H1 (cell line): ENCODE measurements at regions not wholly inside any gene's neighbourhood (a gene's known extent, or its start where the extent isn't known, plus 50 kb on each side); places are given as distances from the start of the nearest gene placed in this dataset.

ENCODE experiments used
- CBX5 ChIP-seq: fragments of 300-800, 300-1000 bp; sonication (generic); IDR thresholded peaks from 2 replicates; pipeline ENCODE4 v1.7.1; 2016; ENCODE audit warnings: antibody characterized with exemption, low read length, low read depth
- EP300 ChIP-seq, 2 experiments: IDR thresholded peaks; 1 replicate in 1 of 2; 2 replicates in 1 of 2; pipeline ENCODE4 v1.6.1; 2011 to 2012; ENCODE audit warnings: low read depth in 2 of 2, low read length in 2 of 2, mild to moderate bottlenecking in 2 of 2, borderline replicate concordance in 1 of 2, inconsistent platforms in 1 of 2, moderate library complexity in 1 of 2
- GTF2F1 ChIP-seq: IDR thresholded peaks from 2 replicates; pipeline ENCODE4 v1.6.1; 2012; ENCODE audit warnings: low read depth, low read length, improper control_type of control experiment, borderline replicate concordance
- JUND ChIP-seq: IDR thresholded peaks from 2 replicates; pipeline ENCODE4 v1.6.1; 2011; ENCODE audit warnings: mild to moderate bottlenecking, improper control_type of control experiment, low read length
- MAFK ChIP-seq: IDR thresholded peaks from 2 replicates; pipeline ENCODE4 v1.6.1; 2012; ENCODE audit warnings: low read depth, mild to moderate bottlenecking, improper control_type of control experiment, low read length
- SIX5 ChIP-seq: IDR thresholded peaks from 2 replicates; pipeline ENCODE4 v1.6.1; 2011; ENCODE audit warnings: mild to moderate bottlenecking, low read depth, low read length
- SP2 ChIP-seq: IDR thresholded peaks from 2 replicates; pipeline ENCODE4 v1.6.1; 2012; ENCODE audit warnings: mild to moderate bottlenecking, low read length, inconsistent platforms
- TF ChIP-seq, protein P1 (sequence below): fragments of 300-600 bp; sonication (generic); IDR thresholded peaks from 2 replicates; pipeline ENCODE4 v1.7.1; 2012; ENCODE audit warnings: low read length, moderate library complexity, mild to moderate bottlenecking, inconsistent platforms; ENCODE audit not compliant: insufficient replicate concordance
- TF ChIP-seq, protein P2 (sequence below): IDR thresholded peaks from 2 replicates; pipeline ENCODE4 v1.6.1; 2011; ENCODE audit warnings: low read length, improper control_type of control experiment

DNA sequence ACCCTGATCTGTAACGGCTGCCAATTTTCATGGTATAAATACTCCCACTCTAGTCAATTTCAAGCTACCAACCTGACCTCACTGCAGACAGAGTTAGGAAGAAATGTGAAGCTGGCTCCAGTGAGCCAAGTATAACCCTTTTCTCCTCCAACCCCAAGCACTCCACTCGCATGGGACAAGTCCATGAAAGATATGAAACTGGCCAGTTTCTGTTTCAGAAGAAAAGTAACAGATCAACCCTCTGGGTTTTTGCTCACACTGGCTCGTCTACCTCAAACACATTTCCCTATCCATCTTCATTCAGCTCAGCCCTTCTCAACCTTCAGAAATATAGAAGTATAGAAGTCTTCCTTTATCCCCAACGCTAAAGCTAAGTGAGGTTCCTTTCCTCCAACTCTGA lies 82.4 kb upstream of the NDP start (continued):
- TF ChIP-seq, protein P1, sequence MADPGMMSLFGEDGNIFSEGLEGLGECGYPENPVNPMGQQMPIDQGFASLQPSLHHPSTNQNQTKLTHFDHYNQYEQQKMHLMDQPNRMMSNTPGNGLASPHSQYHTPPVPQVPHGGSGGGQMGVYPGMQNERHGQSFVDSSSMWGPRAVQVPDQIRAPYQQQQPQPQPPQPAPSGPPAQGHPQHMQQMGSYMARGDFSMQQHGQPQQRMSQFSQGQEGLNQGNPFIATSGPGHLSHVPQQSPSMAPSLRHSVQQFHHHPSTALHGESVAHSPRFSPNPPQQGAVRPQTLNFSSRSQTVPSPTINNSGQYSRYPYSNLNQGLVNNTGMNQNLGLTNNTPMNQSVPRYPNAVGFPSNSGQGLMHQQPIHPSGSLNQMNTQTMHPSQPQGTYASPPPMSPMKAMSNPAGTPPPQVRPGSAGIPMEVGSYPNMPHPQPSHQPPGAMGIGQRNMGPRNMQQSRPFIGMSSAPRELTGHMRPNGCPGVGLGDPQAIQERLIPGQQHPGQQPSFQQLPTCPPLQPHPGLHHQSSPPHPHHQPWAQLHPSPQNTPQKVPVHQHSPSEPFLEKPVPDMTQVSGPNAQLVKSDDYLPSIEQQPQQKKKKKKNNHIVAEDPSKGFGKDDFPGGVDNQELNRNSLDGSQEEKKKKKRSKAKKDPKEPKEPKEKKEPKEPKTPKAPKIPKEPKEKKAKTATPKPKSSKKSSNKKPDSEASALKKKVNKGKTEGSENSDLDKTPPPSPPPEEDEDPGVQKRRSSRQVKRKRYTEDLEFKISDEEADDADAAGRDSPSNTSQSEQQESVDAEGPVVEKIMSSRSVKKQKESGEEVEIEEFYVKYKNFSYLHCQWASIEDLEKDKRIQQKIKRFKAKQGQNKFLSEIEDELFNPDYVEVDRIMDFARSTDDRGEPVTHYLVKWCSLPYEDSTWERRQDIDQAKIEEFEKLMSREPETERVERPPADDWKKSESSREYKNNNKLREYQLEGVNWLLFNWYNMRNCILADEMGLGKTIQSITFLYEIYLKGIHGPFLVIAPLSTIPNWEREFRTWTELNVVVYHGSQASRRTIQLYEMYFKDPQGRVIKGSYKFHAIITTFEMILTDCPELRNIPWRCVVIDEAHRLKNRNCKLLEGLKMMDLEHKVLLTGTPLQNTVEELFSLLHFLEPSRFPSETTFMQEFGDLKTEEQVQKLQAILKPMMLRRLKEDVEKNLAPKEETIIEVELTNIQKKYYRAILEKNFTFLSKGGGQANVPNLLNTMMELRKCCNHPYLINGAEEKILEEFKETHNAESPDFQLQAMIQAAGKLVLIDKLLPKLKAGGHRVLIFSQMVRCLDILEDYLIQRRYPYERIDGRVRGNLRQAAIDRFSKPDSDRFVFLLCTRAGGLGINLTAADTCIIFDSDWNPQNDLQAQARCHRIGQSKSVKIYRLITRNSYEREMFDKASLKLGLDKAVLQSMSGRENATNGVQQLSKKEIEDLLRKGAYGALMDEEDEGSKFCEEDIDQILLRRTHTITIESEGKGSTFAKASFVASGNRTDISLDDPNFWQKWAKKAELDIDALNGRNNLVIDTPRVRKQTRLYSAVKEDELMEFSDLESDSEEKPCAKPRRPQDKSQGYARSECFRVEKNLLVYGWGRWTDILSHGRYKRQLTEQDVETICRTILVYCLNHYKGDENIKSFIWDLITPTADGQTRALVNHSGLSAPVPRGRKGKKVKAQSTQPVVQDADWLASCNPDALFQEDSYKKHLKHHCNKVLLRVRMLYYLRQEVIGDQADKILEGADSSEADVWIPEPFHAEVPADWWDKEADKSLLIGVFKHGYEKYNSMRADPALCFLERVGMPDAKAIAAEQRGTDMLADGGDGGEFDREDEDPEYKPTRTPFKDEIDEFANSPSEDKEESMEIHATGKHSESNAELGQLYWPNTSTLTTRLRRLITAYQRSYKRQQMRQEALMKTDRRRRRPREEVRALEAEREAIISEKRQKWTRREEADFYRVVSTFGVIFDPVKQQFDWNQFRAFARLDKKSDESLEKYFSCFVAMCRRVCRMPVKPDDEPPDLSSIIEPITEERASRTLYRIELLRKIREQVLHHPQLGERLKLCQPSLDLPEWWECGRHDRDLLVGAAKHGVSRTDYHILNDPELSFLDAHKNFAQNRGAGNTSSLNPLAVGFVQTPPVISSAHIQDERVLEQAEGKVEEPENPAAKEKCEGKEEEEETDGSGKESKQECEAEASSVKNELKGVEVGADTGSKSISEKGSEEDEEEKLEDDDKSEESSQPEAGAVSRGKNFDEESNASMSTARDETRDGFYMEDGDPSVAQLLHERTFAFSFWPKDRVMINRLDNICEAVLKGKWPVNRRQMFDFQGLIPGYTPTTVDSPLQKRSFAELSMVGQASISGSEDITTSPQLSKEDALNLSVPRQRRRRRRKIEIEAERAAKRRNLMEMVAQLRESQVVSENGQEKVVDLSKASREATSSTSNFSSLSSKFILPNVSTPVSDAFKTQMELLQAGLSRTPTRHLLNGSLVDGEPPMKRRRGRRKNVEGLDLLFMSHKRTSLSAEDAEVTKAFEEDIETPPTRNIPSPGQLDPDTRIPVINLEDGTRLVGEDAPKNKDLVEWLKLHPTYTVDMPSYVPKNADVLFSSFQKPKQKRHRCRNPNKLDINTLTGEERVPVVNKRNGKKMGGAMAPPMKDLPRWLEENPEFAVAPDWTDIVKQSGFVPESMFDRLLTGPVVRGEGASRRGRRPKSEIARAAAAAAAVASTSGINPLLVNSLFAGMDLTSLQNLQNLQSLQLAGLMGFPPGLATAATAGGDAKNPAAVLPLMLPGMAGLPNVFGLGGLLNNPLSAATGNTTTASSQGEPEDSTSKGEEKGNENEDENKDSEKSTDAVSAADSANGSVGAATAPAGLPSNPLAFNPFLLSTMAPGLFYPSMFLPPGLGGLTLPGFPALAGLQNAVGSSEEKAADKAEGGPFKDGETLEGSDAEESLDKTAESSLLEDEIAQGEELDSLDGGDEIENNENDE: no peak
- TF ChIP-seq EP300 (IDR thresholded peaks at IDR 0.05; ENCODE audit: borderline replicate concordance in 1 of 2, low read depth in 2 of 2, low read length in 2 of 2): no peak
- no peak for TF ChIP-seq MAFK
- TF ChIP-seq CBX5: no peak
- TF ChIP-seq, protein P2, sequence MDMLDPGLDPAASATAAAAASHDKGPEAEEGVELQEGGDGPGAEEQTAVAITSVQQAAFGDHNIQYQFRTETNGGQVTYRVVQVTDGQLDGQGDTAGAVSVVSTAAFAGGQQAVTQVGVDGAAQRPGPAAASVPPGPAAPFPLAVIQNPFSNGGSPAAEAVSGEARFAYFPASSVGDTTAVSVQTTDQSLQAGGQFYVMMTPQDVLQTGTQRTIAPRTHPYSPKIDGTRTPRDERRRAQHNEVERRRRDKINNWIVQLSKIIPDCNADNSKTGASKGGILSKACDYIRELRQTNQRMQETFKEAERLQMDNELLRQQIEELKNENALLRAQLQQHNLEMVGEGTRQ: no peak
- TF ChIP-seq JUND: no peak
- no peak for TF ChIP-seq GTF2F1
- no peak for TF ChIP-seq SIX5
- no peak for TF ChIP-seq SP2
- TF ChIP-seq, all 59 proteins: peak for 0
